ENCODE measurements at regions not wholly inside any gene's neighbourhood (a gene's known extent, or its start where the extent isn't known, plus 50 kb on each side); places are given as distances from the start of the nearest gene placed in this dataset.

DNA sequence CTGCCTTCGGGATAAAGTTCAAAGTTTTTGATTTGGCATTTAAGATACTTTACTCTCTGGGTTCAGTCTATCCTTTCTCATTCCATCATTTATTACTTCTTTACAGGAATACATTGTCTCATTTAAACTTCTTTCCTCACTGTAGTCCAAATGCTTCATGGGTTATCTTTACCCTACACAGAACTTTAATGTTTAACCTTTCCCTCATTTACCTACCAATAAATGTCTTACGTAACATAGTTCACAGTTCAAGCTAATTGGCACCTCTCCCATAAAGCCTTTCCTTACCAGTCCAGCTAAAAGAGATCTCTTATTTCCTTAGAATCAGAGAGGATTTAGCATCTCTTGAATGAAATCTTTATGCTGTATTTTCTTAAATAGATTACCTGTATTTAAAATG, 476.3 kb upstream of the SEL1L start:
- TF ChIP-seq EP300 (IDR thresholded peaks at IDR 0.05; ENCODE audit: low read depth) (no peak), POLR2AphosphoS5 (IDR thresholded peaks at IDR 0.05) (no peak), POLR2A (IDR thresholded peaks at IDR 0.05) (no peak)
- TF ChIP-seq, protein P1, sequence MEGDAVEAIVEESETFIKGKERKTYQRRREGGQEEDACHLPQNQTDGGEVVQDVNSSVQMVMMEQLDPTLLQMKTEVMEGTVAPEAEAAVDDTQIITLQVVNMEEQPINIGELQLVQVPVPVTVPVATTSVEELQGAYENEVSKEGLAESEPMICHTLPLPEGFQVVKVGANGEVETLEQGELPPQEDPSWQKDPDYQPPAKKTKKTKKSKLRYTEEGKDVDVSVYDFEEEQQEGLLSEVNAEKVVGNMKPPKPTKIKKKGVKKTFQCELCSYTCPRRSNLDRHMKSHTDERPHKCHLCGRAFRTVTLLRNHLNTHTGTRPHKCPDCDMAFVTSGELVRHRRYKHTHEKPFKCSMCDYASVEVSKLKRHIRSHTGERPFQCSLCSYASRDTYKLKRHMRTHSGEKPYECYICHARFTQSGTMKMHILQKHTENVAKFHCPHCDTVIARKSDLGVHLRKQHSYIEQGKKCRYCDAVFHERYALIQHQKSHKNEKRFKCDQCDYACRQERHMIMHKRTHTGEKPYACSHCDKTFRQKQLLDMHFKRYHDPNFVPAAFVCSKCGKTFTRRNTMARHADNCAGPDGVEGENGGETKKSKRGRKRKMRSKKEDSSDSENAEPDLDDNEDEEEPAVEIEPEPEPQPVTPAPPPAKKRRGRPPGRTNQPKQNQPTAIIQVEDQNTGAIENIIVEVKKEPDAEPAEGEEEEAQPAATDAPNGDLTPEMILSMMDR (IDR thresholded peaks at IDR 0.05): no peak

All from transverse colon (tissue), 4 donors.